Fibroblast of upper back skin (primary cell): ENCODE measurements at regions not wholly inside any gene's neighbourhood (a gene's known extent, or its start where the extent isn't known, plus 50 kb on each side); places are given as distances from the start of the nearest gene placed in this dataset.
"Not testable (repeated sequence)": the region's sequence is repeated elsewhere in the genome, so short reads cannot be mapped to it uniquely, and the experiment has no call there.

Experiments
- DNase-seq: peaks from one replicate; pipeline ENCODE4 v3.0.0-alpha.2; 2013

- DNase-seq: peak; percentile 26
Measured at GRCh38 chr7:65251851-65252620, 121.6 kb upstream of the ZNF92 start.

GRCh38 chr7:65250697-65251395 is 122.8 kb upstream of the ZNF92 start:
- DNase-seq: no peak

GRCh38 chr7:65250216-65250615 is 123.4 kb upstream of the ZNF92 start:
- no peak for DNase-seq

- no peak for DNase-seq
Measured at GRCh38 chr7:65247491-65247890, 126.2 kb upstream of the ZNF92 start.

GRCh38 chr7:65239707-65240352 is 133.8 kb upstream of the ZNF92 start:
- DNase-seq: peak; percentile 7

- DNase-seq: no peak
Measured at GRCh38 chr7:65239324-65239706, 134.3 kb upstream of the ZNF92 start.

- no peak for DNase-seq
Measured at GRCh38 chr7:65238785-65239184, 134.9 kb upstream of the ZNF92 start.

- DNase-seq: no peak
Measured at GRCh38 chr7:65235586-65235985, 138.1 kb upstream of the ZNF92 start.

- no peak for DNase-seq
Measured at GRCh38 chr7:65233409-65234034, 140.1 kb upstream of the ZNF92 start.

GRCh38 chr7:65230231-65230630 is 143.4 kb upstream of the ZNF92 start:
- no peak for DNase-seq

- DNase-seq: no peak
Measured at GRCh38 chr7:65225422-65226006, 148.1 kb upstream of the ZNF92 start.

GRCh38 chr7:65222655-65223054 is 151.0 kb upstream of the ZNF92 start:
- no peak for DNase-seq

- no peak for DNase-seq
Measured at GRCh38 chr7:65221683-65222082, 152.0 kb upstream of the ZNF92 start.

GRCh38 chr7:65219623-65220022 is 154.0 kb upstream of the ZNF92 start:
- no peak for DNase-seq

GRCh38 chr7:65216469-65216868 is 157.2 kb upstream of the ZNF92 start:
- peak; percentile 20 for DNase-seq

- DNase-seq: not testable (repeated sequence)
Measured at GRCh38 chr7:65213260-65213659, 160.4 kb upstream of the ZNF92 start.

GRCh38 chr7:65199221-65199620 is 174.4 kb upstream of the ZNF92 start:
- not testable (repeated sequence) for DNase-seq

- not testable (repeated sequence) for DNase-seq
Measured at GRCh38 chr7:65193334-65194058, 180.2 kb upstream of the ZNF92 start.

GRCh38 chr7:65177041-65177440 is 170.6 kb upstream of the ERV3-1 start:
- not testable (repeated sequence) for DNase-seq

- DNase-seq: not testable (repeated sequence)
Measured at GRCh38 chr7:65150105-65150504, 143.6 kb upstream of the ERV3-1 start.

- DNase-seq: not testable (repeated sequence)
Measured at GRCh38 chr7:65146118-65146914, 139.8 kb upstream of the ERV3-1 start.
